HG03565 (cell line): ENCODE measurements at regions not wholly inside any gene's neighbourhood (a gene's known extent, or its start where the extent isn't known, plus 50 kb on each side); places are given as distances from the start of the nearest gene placed in this dataset.

Experiments
- ATAC-seq: cut with Tn5 transposase; IDR thresholded peaks from one replicate; pipeline ENCODE4 v1.9.1; 2021; ENCODE audit warnings: mild to moderate bottlenecking, moderate library complexity; ENCODE audit not compliant: unreplicated experiment

DNA sequence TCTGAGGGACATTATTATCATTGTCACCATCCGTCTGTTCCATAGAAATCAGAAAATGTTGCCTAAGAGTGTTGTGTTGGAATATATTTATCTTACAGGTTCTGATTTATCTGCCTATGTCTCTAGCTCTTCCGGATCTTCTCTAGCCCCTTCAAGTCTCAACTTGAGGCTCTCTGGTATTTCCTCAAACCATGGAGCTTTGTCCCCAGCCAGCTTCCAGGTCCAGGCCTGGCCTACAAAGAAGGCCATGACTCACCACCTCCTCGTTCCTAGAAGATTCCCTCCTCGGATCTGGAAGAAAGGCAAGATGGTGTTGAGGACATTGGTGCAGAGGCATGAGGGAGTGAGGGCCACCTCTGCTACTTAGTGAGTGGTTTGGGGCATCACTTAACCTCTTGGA lies 122.1 kb upstream of the TRIB2 start:
- no peak for ATAC-seq

GRCh38 chr2:12596771-12597170 lies 120.0 kb upstream of the TRIB2 start:
- no peak for ATAC-seq

GRCh38 chr2:12597610-12598009 lies 119.1 kb upstream of the TRIB2 start:
- ATAC-seq, result no peak

GRCh38 chr2:12602661-12603060 lies 114.1 kb upstream of the TRIB2 start:
- no peak for ATAC-seq

DNA sequence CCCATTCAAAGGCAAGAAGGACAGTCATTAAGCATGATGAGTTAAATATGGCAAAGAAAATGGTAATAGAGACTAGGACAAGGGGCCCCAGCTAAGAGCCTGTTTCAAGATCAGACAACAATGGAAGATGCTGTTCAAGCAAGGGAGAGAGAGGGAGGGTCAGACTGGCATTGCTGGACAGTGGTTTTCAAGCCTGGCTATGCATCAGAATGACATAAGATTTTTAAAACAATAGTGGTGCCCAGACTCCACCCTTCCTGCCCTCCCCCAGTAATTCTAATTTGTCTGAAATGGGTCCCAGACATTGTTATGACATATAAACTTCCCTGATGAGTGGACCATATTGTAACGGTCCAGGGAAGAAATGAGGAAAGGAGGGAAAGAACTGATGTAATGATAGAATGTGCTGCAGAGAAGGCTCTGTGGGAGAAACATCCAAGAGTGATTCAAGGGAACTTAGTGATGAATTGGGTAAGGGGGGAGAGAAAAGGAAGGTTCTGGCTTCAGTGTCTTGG lies 112.9 kb upstream of the TRIB2 start:
- no peak for ATAC-seq

- ATAC-seq, result no peak
Observed at GRCh38 chr2:12604341-12604740, 112.4 kb upstream of the TRIB2 start.

DNA sequence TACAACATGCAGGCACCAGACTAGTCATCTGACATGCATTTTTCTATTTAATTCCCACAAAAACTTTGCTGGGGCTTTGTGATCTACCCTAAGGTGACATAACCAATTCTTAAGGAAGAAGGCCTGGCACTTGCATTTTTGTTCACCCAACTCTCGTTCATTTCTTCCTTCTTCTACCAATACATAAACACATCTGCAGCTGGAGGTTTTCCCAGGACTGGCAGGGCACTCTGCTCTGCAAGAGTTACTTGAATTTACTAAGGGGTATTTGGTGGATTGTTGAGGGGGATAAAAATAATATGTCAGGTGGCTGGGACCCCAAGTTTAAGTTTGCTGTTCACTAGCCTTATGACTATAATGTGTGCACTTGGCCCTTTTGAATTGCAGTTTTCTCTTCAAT lies 111.4 kb upstream of the TRIB2 start:
- ATAC-seq, result no peak

GRCh38 chr2:12605936-12606335 lies 110.8 kb upstream of the TRIB2 start:
- ATAC-seq, result no peak

DNA sequence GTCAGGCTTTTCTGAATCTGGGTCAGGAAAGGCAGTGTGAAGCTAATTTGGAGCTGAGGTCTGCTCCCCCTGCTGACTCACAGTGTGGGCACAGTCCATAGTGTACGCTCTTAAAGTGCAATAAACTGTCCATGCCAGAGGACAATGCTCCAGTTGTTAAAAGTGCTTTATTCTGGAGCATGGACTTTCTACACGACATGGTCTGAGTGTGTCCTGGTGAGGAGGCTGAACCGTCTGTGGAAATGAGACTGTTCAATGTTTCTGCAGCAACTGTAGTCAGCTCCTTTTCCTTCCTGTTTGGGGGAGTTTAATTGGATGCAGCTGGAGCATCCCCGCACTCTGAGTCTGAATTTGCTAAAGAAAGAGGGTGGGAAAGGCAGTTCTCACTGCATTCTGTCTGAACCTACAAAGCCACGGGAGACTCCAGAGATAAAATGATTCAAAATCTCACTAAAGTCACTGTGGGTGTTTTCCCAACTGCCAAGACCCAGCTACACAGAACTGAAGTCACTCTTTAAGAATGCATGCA lies 110.2 kb upstream of the TRIB2 start:
- ATAC-seq, result no peak

GRCh38 chr2:12607971-12608370 lies 108.8 kb upstream of the TRIB2 start:
- ATAC-seq, result no peak

- ATAC-seq, result no peak
Observed at GRCh38 chr2:12610314-12610713, 106.4 kb upstream of the TRIB2 start.

DNA sequence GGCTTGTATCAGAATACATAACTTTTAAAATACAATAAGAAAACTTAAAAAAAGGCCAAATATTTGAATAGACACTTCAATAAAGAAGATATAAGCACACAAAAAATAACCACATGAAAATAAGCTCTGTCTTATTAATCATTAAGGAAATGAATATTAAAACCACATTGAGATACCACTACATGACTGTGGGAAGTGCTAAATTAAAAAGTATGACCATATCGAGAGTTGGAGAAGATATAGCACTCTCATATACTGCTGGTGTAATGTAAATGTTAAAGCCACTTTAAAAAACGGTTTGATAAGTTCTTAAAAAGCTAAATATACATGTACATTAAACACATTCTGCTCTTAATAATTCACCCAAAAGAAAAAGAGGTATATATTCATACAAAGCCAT lies 104.6 kb upstream of the TRIB2 start:
- no peak for ATAC-seq

DNA sequence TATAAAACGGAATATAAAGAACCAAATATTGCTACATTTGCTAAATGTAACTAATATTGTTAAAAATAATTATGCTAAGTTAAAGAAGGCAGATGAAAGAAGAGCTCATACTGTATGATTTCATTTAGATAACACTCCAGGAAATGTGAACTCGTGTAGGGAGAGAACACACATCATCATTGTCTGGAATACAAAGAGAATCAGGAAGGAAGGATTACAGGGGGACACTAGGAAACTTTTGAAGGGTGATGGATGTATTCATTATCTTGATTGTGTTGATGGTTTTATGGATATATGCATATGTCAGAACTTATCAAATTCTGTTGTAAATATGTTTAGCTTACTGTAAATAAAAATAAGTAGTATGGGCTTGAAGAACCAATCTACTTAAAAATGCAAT lies 104.1 kb upstream of the TRIB2 start:
- ATAC-seq, result no peak

DNA sequence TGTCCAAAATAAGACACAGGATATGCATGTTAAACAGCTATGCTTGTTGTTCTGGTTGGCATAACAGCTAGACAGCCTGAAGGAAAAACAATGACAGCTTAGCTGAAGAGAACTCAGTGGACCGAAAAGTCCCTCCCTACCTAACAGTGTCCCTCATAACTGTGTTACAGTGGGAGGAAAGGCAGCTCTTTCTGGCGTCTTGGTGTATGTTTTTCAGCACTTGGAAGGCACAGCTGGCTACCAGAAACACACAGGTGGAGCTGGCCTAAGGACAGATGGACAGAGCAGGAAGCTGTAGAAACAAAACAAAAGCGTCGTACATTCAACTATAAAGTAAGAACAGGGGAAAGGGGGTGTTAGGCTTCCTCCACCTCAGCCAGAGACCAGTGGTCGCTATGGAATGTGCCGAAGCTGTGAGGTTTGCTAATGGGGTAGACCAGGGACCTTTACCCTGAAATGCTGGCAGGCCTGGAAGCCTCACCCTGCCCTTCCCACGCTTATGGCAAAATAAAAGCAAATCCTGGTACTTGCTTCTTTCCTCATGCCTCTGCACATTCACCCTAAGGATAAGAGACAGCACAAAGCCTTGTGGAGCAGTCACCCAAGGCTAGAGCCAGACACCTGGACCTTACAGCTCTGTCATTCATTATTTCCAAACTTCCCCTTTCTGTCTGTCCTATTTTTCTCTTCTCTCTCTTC lies 103.5 kb upstream of the TRIB2 start:
- ATAC-seq, result no peak

- ATAC-seq, result no peak
Observed at GRCh38 chr2:12615509-12615908, 101.2 kb upstream of the TRIB2 start.

GRCh38 chr2:12616456-12617156 lies 100.1 kb upstream of the TRIB2 start:
- no peak for ATAC-seq

- ATAC-seq, result no peak
Observed at GRCh38 chr2:12617366-12617765, 99.4 kb upstream of the TRIB2 start.

DNA sequence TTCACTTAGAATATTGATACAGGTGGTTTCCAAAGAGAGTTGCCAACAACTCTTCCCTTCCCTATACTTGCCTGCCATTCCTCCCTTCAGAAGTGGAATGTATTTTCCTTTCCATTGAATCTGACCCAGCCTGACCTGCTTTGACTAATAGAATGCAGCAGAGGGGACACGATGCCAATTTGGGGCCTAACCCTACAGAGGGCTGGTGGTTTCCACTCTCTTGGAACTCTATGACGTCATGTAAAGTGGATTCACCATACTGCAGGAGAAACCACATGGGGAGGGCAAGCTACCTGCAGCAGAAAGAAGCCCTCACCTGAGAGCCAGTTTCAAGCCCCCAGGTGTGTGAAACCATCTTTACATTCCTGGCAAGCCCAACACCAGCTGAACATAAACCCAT lies 98.9 kb upstream of the TRIB2 start:
- ATAC-seq, result no peak

- ATAC-seq, result no peak
Observed at GRCh38 chr2:12618576-12618975, 98.2 kb upstream of the TRIB2 start.

GRCh38 chr2:12619975-12620374 lies 96.8 kb upstream of the TRIB2 start:
- ATAC-seq, result no peak

GRCh38 chr2:12620759-12621158 lies 96.0 kb upstream of the TRIB2 start:
- ATAC-seq, result no peak

GRCh38 chr2:12623051-12623450 lies 93.7 kb upstream of the TRIB2 start:
- ATAC-seq, result no peak
